HEK293 (cell line): ENCODE measurements at regions not wholly inside any gene's neighbourhood (a gene's known extent, or its start where the extent isn't known, plus 50 kb on each side); places are given as distances from the start of the nearest gene placed in this dataset.
"Not testable (repeated sequence)": the region's sequence is repeated elsewhere in the genome, so short reads cannot be mapped to it uniquely, and the experiment has no call there.

Experiments
- CTCF ChIA-PET: fragments of 350-600 bp; formaldehyde crosslinking; extraction: SDS; loops from one replicate; lab custom pipeline; 2021; ENCODE audit warnings: antibody characterized with exemption; lab: Yijun Ruan, JAX
- POLR2A ChIA-PET: fragments of 300-600 bp; formaldehyde crosslinking; extraction: SDS; loops from one replicate; lab custom pipeline; 2020; ENCODE audit warnings: antibody characterized with exemption, inconsistent platforms; lab: Yijun Ruan, JAX
- H3K27ac ChIP-seq: fragments of 200-500 bp; sonication (Bioruptor generic); 2 replicates; pipeline ENCODE4 v1.5.1; 2014; ENCODE audit warnings: low read depth, low read length, control low read depth, inconsistent platforms; ENCODE audit errors: extremely low read depth
- H3K36me3 ChIP-seq, 2 experiments: fragments of 200-500 bp in 1 of 2; sonication (Bioruptor generic) in 1 of 2; 1 replicate in 1 of 2; 2 replicates in 1 of 2; pipeline ENCODE4 v1.5.1; 2014 to 2017; ENCODE audit warnings: inconsistent platforms in 2 of 2, low read length in 2 of 2; ENCODE audit not compliant: control insufficient read depth in 2 of 2, insufficient read depth in 1 of 2
- H3K4me1 ChIP-seq: fragments of 200-500 bp; sonication (Bioruptor generic); 2 replicates; pipeline ENCODE4 v1.5.1; 2014; ENCODE audit warnings: mild to moderate bottlenecking, low read length, inconsistent platforms; ENCODE audit not compliant: control insufficient read depth, insufficient read depth
- H3K4me3 ChIP-seq: 2 replicates; pipeline ENCODE4 v1.5.1; 2011; ENCODE audit warnings: low read depth, mild to moderate bottlenecking, control low read depth, low read length, moderate library complexity
- H3K9me3 ChIP-seq: fragments of 200-500 bp; sonication (Bioruptor generic); 2 replicates; pipeline ENCODE4 v1.5.1; 2014; ENCODE audit warnings: low read depth, low read length, inconsistent platforms; ENCODE audit not compliant: control insufficient read depth, insufficient read depth
- EGR2 ChIP-seq: fragments of 450-650 bp; formaldehyde crosslinking; IDR thresholded peaks from 2 replicates; pipeline ENCODE4 v1.5.1; 2016; ENCODE audit warnings: low read depth, missing biosample characterization, missing genetic modification characterization
- INSM2 ChIP-seq: fragments of 450-650 bp; formaldehyde crosslinking; IDR thresholded peaks from 2 replicates; pipeline ENCODE4 v1.5.1; 2016; ENCODE audit warnings: missing biosample characterization, missing genetic modification characterization
- KLF10 ChIP-seq: fragments of 450-650 bp; IDR thresholded peaks from 2 replicates; pipeline ENCODE4 v1.5.1; 2018; ENCODE audit warnings: missing biosample characterization, mild to moderate bottlenecking, missing genetic modification characterization
- MZF1 ChIP-seq: fragments of 450-650 bp; formaldehyde crosslinking; IDR thresholded peaks from 2 replicates; pipeline ENCODE4 v1.5.1; 2017; ENCODE audit warnings: missing biosample characterization, missing genetic modification characterization, borderline replicate concordance
- PBX3 ChIP-seq: sonication (generic); formaldehyde crosslinking; IDR thresholded peaks from 2 replicates; pipeline ENCODE4 v1.8.1; 2022; ENCODE audit warnings: mild to moderate bottlenecking, moderate library complexity, missing genetic modification reagents
- SETDB1 ChIP-seq: IDR thresholded peaks from one replicate; pipeline ENCODE4 v1.6.1; 2017; ENCODE audit warnings: mild to moderate bottlenecking, low read length, moderate library complexity, mixed read lengths; ENCODE audit not compliant: insufficient read length
- TSHZ1 ChIP-seq: fragments of 450-650 bp; formaldehyde crosslinking; IDR thresholded peaks from 2 replicates; pipeline ENCODE4 v1.5.1; 2016; ENCODE audit warnings: missing biosample characterization, missing genetic modification characterization, borderline replicate concordance
- YY2 ChIP-seq: fragments of 450-650 bp; formaldehyde crosslinking; IDR thresholded peaks from 2 replicates; pipeline ENCODE4 v1.5.1; 2016; ENCODE audit warnings: missing biosample characterization, missing genetic modification characterization
- ZBTB20 ChIP-seq: fragments of 450-650 bp; formaldehyde crosslinking; IDR thresholded peaks from 2 replicates; pipeline ENCODE4 v1.5.1; 2016; ENCODE audit warnings: missing biosample characterization, missing genetic modification characterization
- ZNF132 ChIP-seq: fragments of 450-650 bp; formaldehyde crosslinking; IDR thresholded peaks from 2 replicates; pipeline ENCODE4 v1.5.1; 2017; ENCODE audit warnings: missing biosample characterization, missing genetic modification characterization, borderline replicate concordance
- ZNF239 ChIP-seq: fragments of 450-650 bp; formaldehyde crosslinking; IDR thresholded peaks from 2 replicates; pipeline ENCODE4 v1.5.1; 2016; ENCODE audit warnings: missing biosample characterization, missing genetic modification characterization
- ZNF248 ChIP-seq: fragments of 450-650 bp; formaldehyde crosslinking; IDR thresholded peaks from 2 replicates; pipeline ENCODE4 v1.5.1; 2017; ENCODE audit warnings: missing biosample characterization, missing genetic modification characterization
- ZNF274 ChIP-seq, 2 experiments: fragments of 200-500 bp in 1 of 2; fragments of 450-650 bp in 1 of 2; sonication (Bioruptor generic) in 1 of 2; formaldehyde crosslinking in 1 of 2; IDR thresholded peaks; 2 replicates each; pipeline versions ENCODE4 v1.5.1 to v1.6.1; 2014 to 2016; ENCODE audit warnings: borderline replicate concordance in 1 of 2, inconsistent platforms in 1 of 2, low read length in 1 of 2, missing biosample characterization in 1 of 2, missing genetic modification characterization in 1 of 2
- ZNF335 ChIP-seq: fragments of 450-650 bp; formaldehyde crosslinking; conservative IDR thresholded peaks from 2 replicates; pipeline ENCODE4 v1.5.1; 2016; ENCODE audit warnings: missing biosample characterization, missing genetic modification characterization
- ZNF391 ChIP-seq: fragments of 450-650 bp; formaldehyde crosslinking; IDR thresholded peaks from 2 replicates; pipeline ENCODE4 v1.5.1; 2016; ENCODE audit warnings: low read depth, missing biosample characterization, missing genetic modification characterization, borderline replicate concordance
- ZNF48 ChIP-seq: fragments of 450-650 bp; formaldehyde crosslinking; IDR thresholded peaks from 2 replicates; pipeline ENCODE4 v1.5.1; 2016; ENCODE audit warnings: missing biosample characterization, missing genetic modification characterization
- ZNF626 ChIP-seq: fragments of 450-650 bp; sonication (Bioruptor Pico); formaldehyde crosslinking; IDR thresholded peaks from 2 replicates; pipeline ENCODE4 v1.5.1; 2018; ENCODE audit warnings: missing biosample characterization, missing genetic modification characterization, inconsistent platforms
- ZNF664 ChIP-seq: fragments of 450-650 bp; formaldehyde crosslinking; IDR thresholded peaks from 2 replicates; pipeline ENCODE4 v1.5.1; 2016; ENCODE audit warnings: missing biosample characterization, missing genetic modification characterization
- ZSCAN30 ChIP-seq: fragments of 450-650 bp; IDR thresholded peaks from 2 replicates; pipeline ENCODE4 v1.5.1; 2018; ENCODE audit warnings: missing biosample characterization, mild to moderate bottlenecking, missing genetic modification characterization, moderate library complexity
- ZXDB ChIP-seq: fragments of 450-650 bp; formaldehyde crosslinking; IDR thresholded peaks from 2 replicates; pipeline ENCODE4 v1.5.1; 2016; ENCODE audit warnings: missing biosample characterization, missing genetic modification characterization

- no peak for TF ChIP-seq INSM2 (tag by site-specific recombination)
- TF ChIP-seq KLF10 (tag by site-specific recombination): no peak
- no peak for TF ChIP-seq MZF1 (tag by site-specific recombination)
- TF ChIP-seq ZNF335 (tag by site-specific recombination): no peak
- TF ChIP-seq ZNF626 (tag by site-specific recombination): no peak
- no peak for TF ChIP-seq PBX3 (CRISPR knock-in tag)
- TF ChIP-seq ZNF48: no peak
- no peak for TF ChIP-seq ZNF664
Observed at GRCh38 chr3:171916888-171917287, 73.7 kb downstream of the TMEM212 start (continued).

- H3K9me3 ChIP-seq, H3K4me3 ChIP-seq, POLR2A ChIA-PET, H3K27ac ChIP-seq, CTCF ChIA-PET, H3K36me3 ChIP-seq, H3K4me1 ChIP-seq: not testable (repeated sequence)
Observed at GRCh38 chr3:171922629-171923028, 79.5 kb downstream of the TMEM212 start.

GRCh38 chr3:171923668-171924067, 80.5 kb downstream of the TMEM212 start:
- H3K27ac ChIP-seq, H3K4me3 ChIP-seq, H3K36me3 ChIP-seq, H3K9me3 ChIP-seq, CTCF ChIA-PET, H3K4me1 ChIP-seq, POLR2A ChIA-PET: not testable (repeated sequence)
- peak; percentile 31 for TF ChIP-seq SETDB1

GRCh38 chr3:171924864-171925263, 81.7 kb downstream of the TMEM212 start:
- POLR2A ChIA-PET, H3K9me3 ChIP-seq, H3K27ac ChIP-seq, CTCF ChIA-PET, H3K36me3 ChIP-seq, H3K4me1 ChIP-seq, H3K4me3 ChIP-seq: not testable (repeated sequence)

- no peak for TF ChIP-seq ZNF391
- no peak for TF ChIP-seq TSHZ1
- no peak for TF ChIP-seq ZNF248
- TF ChIP-seq EGR2 (tag by site-specific recombination): no peak
- no peak for TF ChIP-seq YY2
- no peak for TF ChIP-seq ZNF274 (IDR thresholded peaks at IDR 0.05; ENCODE audit: low read length)
- TF ChIP-seq ZNF274 (tag by site-specific recombination; IDR thresholded peaks at IDR 0.05; ENCODE audit: borderline replicate concordance): no peak
- no peak for TF ChIP-seq ZXDB
- TF ChIP-seq ZNF132: no peak
- TF ChIP-seq ZNF239 (tag by site-specific recombination): no peak
- TF ChIP-seq ZBTB20 (tag by site-specific recombination): no peak
- no peak for TF ChIP-seq ZSCAN30 (tag by site-specific recombination)
- ChIA-PET POLR2A (no interaction called here), CTCF (interaction anchor here (0.9 kb wide), 1 partner anchor 209 kb away, joined by 3 read pairs; no protein-coding TSS in a partner anchor)
- Histone ChIP-seq H3K4me3 (no peak overlapping the region), H3K9me3 (no peaks in the 10 kb centered on the region), H3K4me1 (no peaks in the 10 kb centered on the region), H3K27ac (no peak overlapping the region), H3K36me3 (no peaks in the 10 kb centered on the region)
Observed at GRCh38 chr3:171932153-171932611, 89.0 kb downstream of the TMEM212 start.
